NCI-H345 treated with DMSO at 0.1 percent for 48 hours (cell line): ENCODE measurements at regions not wholly inside any gene's neighbourhood (a gene's known extent, or its start where the extent isn't known, plus 50 kb on each side); places are given as distances from the start of the nearest gene placed in this dataset.
"Not testable (repeated sequence)": the region's sequence is repeated elsewhere in the genome, so short reads cannot be mapped to it uniquely, and the experiment has no call there.

Experiments
- DNase-seq: peaks from one replicate; lab custom pipeline; 2025; ENCODE audit not compliant: unreplicated experiment; lab: John Stamatoyannopoulos, UW

DNA sequence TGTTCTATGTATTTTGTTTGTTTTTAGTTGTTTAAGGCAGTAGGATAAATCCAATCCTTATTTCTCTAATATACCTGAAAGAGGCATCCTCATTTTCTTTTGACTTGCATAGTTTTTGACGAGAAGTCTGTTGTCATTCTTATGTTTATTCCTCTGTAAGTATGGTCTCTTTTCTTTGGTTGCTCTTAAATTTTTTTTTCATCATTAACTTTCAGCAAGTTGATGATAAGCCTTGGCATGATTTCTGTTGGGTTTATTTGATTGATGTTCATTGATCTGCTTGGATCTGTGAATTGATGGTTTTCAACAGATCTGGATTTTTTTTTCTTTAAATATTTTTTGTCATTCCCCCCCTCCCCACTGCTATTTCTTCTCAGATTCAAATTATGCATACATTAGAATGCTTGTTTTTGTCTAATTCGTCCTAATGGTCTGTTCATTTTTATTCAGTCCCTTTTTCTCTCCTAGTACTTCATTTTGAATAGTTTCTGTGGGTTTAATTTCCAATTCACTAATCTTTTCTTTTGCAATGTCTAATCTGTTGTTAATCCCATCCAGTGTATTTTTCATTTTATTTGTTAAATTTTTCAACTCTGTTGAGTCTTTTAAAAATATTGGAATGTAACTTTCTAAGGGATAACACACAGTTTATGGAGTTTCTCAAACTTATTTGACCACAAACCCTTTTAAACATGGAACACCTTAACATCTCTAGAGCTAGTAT, 495.9 kb downstream of the CSNK1G3 start:
- DNase-seq: no peak

DNA sequence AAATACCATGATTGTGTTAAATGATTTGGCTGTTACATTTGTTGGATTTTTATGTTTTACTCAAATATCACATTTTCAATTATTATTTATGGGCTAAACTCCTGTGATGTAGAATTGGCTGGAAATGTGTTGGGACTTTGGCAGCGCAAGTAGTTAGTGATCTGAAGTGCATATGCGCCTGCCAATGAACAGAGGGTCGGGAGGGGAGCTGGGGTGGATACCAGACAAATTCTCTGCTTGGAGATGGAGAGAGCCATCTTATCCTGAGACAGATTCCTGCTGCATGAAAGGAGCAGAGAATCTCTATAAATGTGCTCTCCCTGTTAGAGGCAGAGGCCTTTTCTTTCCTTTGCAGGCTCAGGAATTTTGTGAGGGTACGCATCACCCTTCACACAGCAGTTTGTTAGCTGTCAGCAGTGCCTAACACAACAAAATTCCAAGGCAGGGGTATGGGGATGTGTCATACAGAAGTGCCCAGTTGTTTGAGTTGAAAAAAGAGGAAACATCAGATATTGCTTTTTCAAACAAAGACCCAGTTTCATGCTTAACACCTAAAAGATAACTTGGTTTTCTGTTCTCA, 489.1 kb downstream of the CSNK1G3 start:
- no peak for DNase-seq

DNA sequence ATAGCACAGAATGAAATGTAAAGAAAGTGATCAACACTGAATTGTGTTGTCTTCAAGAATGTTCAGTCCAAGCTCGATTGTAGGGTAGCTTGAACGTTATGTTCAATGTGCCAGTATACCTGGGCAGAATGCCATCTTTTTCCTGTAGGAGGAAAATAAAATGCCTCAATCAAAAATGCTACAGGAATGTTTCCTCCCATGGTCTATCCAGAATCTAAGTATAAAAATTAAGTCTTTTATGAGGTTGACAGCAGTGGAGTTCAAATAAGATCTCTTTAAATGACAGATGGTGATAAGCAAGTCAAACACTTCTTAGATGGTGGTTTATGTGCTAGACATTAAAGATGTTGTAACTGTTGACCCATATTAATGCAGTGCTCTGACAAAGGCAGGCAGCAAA, 488.6 kb downstream of the CSNK1G3 start:
- no peak for DNase-seq

GRCh38 chr5:123997462-123998215, 485.7 kb downstream of the CSNK1G3 start:
- no peak for DNase-seq

DNA sequence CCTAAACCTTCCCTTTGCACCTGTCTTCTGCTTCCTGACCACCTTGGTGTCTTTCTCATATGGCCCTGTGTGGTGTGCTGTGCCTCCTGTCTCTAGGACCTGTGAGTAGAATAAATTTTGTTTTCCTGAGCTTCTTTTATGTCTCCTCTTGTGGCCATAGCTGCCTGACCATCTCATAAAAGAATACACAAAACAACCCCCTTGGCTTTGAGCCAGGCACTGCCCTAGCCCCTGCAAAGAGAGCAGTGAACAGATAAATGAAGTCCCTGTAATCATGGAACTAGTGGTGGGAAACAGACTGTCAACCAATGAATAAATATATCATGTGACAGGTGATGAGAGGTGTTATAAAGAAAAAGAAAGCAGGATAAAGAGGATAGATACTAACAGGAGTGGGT, 485.1 kb downstream of the CSNK1G3 start:
- DNase-seq: no peak

GRCh38 chr5:123992641-123993040, 480.7 kb downstream of the CSNK1G3 start:
- no peak for DNase-seq

DNA sequence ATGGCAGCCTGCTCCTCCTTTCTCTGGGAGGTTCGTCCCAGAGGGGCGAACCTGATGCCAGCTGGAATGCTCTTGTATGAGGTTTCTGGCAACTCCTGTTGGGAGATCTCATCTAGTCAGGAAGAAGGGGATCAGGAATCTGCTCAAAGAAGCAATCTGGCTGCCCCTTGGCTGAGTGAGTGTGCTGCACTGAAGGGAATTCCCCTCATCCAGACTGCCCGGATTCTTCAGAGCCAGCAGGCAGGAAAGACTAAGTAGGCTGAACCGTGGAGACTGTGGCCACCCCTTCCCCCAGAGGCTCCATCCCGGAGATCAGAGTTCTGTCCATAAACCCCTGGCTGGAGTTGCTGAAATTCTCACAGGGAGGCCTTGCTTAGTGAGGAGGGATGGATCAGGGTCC, 476.0 kb downstream of the CSNK1G3 start:
- no peak for DNase-seq

DNA sequence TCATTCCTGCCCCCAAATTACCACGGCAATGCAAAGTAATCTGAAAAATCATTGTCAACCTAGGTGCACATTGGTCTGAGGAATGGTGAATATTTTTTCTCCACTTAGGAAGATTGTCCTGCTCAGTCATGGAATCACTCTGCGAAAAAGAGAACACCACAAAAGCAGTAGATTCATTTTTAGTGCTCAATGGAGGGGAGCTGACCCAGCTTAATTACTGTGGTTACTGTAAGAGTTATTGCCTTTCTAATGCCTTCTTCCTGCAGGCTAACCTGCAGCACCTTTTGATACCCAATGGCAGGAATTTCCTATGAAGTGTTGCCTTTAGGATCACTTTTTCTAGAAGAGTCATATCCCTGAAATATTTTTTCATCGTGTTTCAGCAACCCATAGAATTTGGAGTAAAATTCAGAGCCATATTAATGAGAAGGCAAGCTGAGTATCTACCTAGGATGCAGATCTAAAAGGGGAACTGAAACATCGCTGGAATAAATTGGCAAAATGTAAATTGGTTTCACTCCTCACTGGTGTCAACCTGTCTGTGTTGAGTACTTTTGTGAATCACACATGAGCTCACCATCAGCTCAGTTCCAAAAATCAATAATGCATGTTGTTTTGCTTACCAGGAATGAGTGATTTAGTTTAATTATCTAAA, 464.5 kb downstream of the CSNK1G3 start:
- no peak for DNase-seq

DNA sequence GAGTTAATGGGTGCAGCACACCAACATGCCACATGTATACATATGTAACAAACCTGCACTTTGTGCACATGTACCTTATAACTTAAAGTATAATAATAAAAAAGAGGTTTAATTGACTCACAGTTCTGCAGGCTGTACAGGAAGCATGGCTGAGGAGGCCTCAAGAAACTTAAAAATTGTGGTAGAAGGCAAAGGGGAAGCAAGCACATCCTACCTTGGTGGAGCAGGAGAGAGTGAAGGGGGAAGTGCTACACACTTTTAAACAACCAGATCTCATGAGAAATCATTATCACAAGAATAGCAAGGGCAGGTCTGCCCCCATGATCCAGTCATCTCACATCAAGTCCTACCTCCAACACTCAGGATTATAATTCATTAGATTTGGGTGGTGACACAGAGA, 463.5 kb downstream of the CSNK1G3 start:
- not testable (repeated sequence) for DNase-seq

GRCh38 chr5:123966781-123967180, 454.8 kb downstream of the CSNK1G3 start:
- DNase-seq: no peak

GRCh38 chr5:123965626-123966025, 453.6 kb downstream of the CSNK1G3 start:
- no peak for DNase-seq

DNA sequence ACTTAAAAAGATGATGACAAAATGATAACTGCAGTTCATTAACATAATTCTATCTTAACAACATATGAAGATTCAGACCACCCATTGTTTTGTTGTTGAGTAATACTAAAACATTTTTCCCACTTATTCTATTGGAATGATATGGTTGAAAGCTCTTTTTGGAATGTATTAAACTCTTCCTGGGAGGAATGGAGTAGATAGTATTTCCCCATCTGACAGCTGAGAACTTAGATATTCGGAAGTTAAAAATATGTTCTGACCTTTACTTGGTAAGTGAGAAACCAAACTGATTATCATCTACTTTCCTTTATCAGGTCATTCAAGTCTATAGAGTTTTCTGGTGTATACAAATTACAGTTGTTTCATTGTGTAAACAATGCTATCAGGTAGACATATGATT, 452.9 kb downstream of the CSNK1G3 start:
- no peak for DNase-seq

DNA sequence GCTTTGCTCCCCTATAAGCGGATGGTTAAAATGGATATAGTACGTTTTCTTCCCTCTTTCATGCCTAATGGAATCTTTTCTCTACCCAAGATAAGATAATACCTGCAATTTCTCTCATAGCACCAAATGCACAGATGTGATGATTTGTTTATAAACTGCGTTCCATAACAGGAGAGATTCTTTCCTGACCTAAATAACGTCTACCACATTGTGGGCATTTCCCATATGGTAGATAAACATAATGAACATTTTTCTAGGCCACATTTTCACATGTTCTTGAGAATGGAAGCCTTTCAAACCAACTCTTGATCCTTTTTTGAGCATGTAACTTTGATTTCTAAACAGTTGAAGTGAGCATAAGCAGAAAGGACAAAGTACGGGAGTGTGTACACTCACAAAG, 448.5 kb downstream of the CSNK1G3 start:
- DNase-seq: no peak

DNA sequence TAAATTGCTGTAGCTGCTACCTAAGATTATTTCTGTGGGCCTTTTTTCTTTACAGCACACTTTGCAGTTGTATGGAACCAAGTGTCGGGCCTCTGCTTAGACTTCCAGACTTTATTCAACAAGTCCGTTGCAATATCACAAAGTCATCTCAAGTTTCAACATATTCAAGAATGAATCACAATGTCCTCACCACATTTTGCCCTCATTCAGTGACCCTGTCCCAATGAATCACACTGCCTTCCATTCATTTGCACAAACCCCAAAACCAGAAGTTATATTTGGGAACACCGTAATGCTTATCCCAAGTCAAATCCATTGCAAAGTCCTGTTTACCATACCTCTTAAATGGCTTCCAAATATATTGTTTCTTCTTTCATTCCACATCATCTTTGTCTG, 439.6 kb downstream of the CSNK1G3 start:
- DNase-seq: no peak

GRCh38 chr5:123950701-123951581, 439.0 kb downstream of the CSNK1G3 start:
- DNase-seq: no peak

DNA sequence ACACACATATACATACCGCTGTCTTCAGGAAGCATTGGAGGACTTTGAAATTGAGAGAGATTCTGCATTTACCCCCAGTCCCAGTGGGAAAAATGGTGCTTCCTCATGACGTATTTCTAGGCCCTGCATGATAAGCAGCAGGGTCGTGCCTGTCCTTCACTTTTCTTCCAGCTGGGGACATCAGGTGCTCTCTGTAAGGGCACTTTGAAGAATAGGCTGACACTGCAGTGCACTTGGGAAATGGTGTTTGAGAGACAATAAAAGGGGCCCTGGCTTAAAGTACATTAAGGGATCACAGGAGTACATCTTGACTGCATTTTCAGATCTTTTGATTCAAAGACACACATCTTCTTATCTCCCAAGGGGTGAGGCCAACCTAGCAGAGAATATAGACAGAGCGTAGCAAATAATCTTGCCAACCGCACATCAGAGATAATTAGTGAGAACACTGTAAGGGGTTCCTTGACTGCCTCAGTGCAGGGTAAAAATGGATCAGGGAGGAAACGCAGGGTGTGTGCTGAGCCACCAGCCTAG, 437.9 kb downstream of the CSNK1G3 start:
- no peak for DNase-seq

DNA sequence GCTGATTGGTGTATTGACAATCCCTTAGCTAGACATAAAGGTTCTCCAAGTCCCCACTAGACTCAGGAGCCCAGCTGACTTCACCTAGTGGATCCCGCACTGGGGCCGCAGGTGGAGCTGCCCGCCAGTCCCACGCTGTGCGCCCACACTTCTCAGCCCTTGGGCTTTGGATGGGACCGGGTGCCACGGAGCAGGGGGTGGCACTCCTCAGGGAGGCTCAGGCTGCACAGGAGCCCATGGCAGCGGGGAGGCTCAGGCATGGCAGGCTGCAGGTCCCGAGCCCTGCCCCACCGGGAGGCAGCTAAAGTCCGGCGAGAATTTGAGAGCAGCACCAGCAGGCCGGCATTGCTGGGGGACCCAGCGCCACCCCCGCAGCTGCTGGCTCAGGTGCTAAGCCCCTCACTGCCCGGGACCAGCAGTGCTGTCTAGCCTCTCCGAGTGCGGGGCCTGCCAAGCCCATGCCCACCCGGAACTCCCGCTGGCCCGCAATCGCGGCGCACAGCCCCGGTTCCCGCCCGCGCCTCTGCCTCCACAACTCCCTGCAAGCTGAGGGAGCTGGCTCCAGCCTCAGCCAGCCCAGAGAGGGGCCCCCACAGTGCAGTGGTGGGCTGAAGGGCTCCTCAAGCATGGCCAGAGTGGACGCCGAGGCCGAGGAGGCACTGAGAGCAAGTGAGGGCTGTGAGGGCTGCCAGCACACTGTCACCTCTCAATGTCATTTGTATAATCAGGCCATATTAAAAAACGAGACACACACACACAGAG, 437.2 kb downstream of the CSNK1G3 start:
- no peak for DNase-seq

- no peak for DNase-seq
Measured at GRCh38 chr5:123947797-123948196, 435.8 kb downstream of the CSNK1G3 start.

DNA sequence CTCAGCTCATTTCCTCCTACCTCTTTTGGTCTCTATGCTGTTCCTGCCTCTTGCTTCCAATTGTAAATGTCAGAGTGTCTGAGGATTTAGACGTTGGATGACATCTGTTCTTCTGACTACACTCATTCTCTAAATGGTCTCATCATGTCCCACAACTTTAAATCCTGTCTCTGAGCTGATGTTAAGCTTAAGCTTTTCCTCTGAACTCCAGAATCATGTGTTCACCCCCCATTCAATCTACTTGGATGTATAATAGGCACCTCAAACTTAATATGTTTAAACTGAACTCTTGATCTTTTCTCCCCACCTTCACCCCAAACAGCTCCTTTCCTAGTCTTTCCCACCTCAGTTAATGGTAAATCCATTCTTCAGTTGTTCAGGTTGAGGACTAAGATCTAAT, 433.6 kb downstream of the CSNK1G3 start:
- no peak for DNase-seq

GRCh38 chr5:123943151-123943550, 431.2 kb downstream of the CSNK1G3 start:
- no peak for DNase-seq
